ENCODE measurements at regions not wholly inside any gene's neighbourhood (a gene's known extent, or its start where the extent isn't known, plus 50 kb on each side); places are given as distances from the start of the nearest gene placed in this dataset.

- DNase-seq (ENCODE audit: insufficient read length) (no peak), FAIRE-seq (no peak)
- no peak for TF ChIP-seq TAF1 (IDR thresholded peaks at IDR 0.05; ENCODE audit: borderline replicate concordance, low read depth, low read length)
- no peak for TF ChIP-seq POLR2AphosphoS5 (IDR thresholded peaks at IDR 0.05; ENCODE audit: low read depth, low read length)
- TF ChIP-seq POLR2A (IDR thresholded peaks at IDR 0.05; ENCODE audit: low read depth, low read length), result no peak
Measured at GRCh38 chr11:80967649-80968048, 1526.8 kb upstream of the TENM4 start.

- DNase-seq (ENCODE audit: insufficient read length) (no peak), FAIRE-seq (no peak)
- TF ChIP-seq TAF1 (IDR thresholded peaks at IDR 0.05; ENCODE audit: borderline replicate concordance, low read depth, low read length) (no peak), POLR2A (IDR thresholded peaks at IDR 0.05; ENCODE audit: low read depth, low read length) (no peak)
Measured at GRCh38 chr11:80960381-80961029, 1519.7 kb upstream of the TENM4 start.

GRCh38 chr11:80959751-80960150, 1518.9 kb upstream of the TENM4 start:
- FAIRE-seq, result no peak
- no peak for TF ChIP-seq POLR2A (IDR thresholded peaks at IDR 0.05; ENCODE audit: low read depth, low read length)
- TF ChIP-seq POLR2AphosphoS5 (IDR thresholded peaks at IDR 0.05; ENCODE audit: low read depth, low read length), result no peak
- no peak for TF ChIP-seq TAF1 (IDR thresholded peaks at IDR 0.05; ENCODE audit: borderline replicate concordance, low read depth, low read length)
- no peak for DNase-seq (ENCODE audit: insufficient read length)

- no peak for DNase-seq (ENCODE audit: insufficient read length)
- no peak for FAIRE-seq
Measured at GRCh38 chr11:80958987-80959386, 1518.2 kb upstream of the TENM4 start.

GRCh38 chr11:80958361-80958760, 1517.5 kb upstream of the TENM4 start:
- no peak for TF ChIP-seq TAF1 (IDR thresholded peaks at IDR 0.05; ENCODE audit: borderline replicate concordance, low read depth, low read length)
- DNase-seq (ENCODE audit: insufficient read length) (no peak), FAIRE-seq (no peak)

More at GRCh38 chr11:80958987-80959386, 1518.2 kb upstream of the TENM4 start:
- TF ChIP-seq POLR2A (IDR thresholded peaks at IDR 0.05; ENCODE audit: low read depth, low read length) (no peak), POLR2AphosphoS5 (IDR thresholded peaks at IDR 0.05; ENCODE audit: low read depth, low read length) (no peak), TAF1 (IDR thresholded peaks at IDR 0.05; ENCODE audit: borderline replicate concordance, low read depth, low read length) (no peak)

- no peak for FAIRE-seq
- TF ChIP-seq TAF1 (IDR thresholded peaks at IDR 0.05; ENCODE audit: borderline replicate concordance, low read depth, low read length) (no peak), POLR2A (IDR thresholded peaks at IDR 0.05; ENCODE audit: low read depth, low read length) (no peak)
- no peak for DNase-seq (ENCODE audit: insufficient read length)
Measured at GRCh38 chr11:80955588-80955987, 1514.8 kb upstream of the TENM4 start.

- no peak for TF ChIP-seq POLR2AphosphoS5 (IDR thresholded peaks at IDR 0.05; ENCODE audit: low read depth, low read length)
- no peak for TF ChIP-seq TAF1 (IDR thresholded peaks at IDR 0.05; ENCODE audit: borderline replicate concordance, low read depth, low read length)
- no peak for TF ChIP-seq POLR2A (IDR thresholded peaks at IDR 0.05; ENCODE audit: low read depth, low read length)
- FAIRE-seq, result no peak
- no peak for DNase-seq (ENCODE audit: insufficient read length)
Measured at GRCh38 chr11:80948781-80949180, 1508.0 kb upstream of the TENM4 start.

GRCh38 chr11:80944758-80945157, 1503.9 kb upstream of the TENM4 start:
- no peak for DNase-seq (ENCODE audit: insufficient read length)
- no peak for FAIRE-seq
- TF ChIP-seq POLR2AphosphoS5 (IDR thresholded peaks at IDR 0.05; ENCODE audit: low read depth, low read length) (no peak), TAF1 (IDR thresholded peaks at IDR 0.05; ENCODE audit: borderline replicate concordance, low read depth, low read length) (no peak), POLR2A (IDR thresholded peaks at IDR 0.05; ENCODE audit: low read depth, low read length) (no peak)

GRCh38 chr11:80943226-80943625, 1502.4 kb upstream of the TENM4 start:
- TF ChIP-seq POLR2AphosphoS5 (IDR thresholded peaks at IDR 0.05; ENCODE audit: low read depth, low read length), result no peak
- no peak for TF ChIP-seq TAF1 (IDR thresholded peaks at IDR 0.05; ENCODE audit: borderline replicate concordance, low read depth, low read length)
- TF ChIP-seq POLR2A (IDR thresholded peaks at IDR 0.05; ENCODE audit: low read depth, low read length), result no peak
- DNase-seq (ENCODE audit: insufficient read length), result no peak
- no peak for FAIRE-seq

GRCh38 chr11:80937842-80938241, 1497.0 kb upstream of the TENM4 start:
- DNase-seq (ENCODE audit: insufficient read length) (no peak), FAIRE-seq (no peak)
- TF ChIP-seq POLR2AphosphoS5 (IDR thresholded peaks at IDR 0.05; ENCODE audit: low read depth, low read length), result no peak

GRCh38 chr11:80930038-80930437, 1489.2 kb upstream of the TENM4 start:
- DNase-seq (ENCODE audit: insufficient read length) (no peak), FAIRE-seq (no peak)
- TF ChIP-seq POLR2A (IDR thresholded peaks at IDR 0.05; ENCODE audit: low read depth, low read length), result no peak
- TF ChIP-seq POLR2AphosphoS5 (IDR thresholded peaks at IDR 0.05; ENCODE audit: low read depth, low read length), result no peak
- no peak for TF ChIP-seq TAF1 (IDR thresholded peaks at IDR 0.05; ENCODE audit: borderline replicate concordance, low read depth, low read length)

- TF ChIP-seq POLR2AphosphoS5 (IDR thresholded peaks at IDR 0.05; ENCODE audit: low read depth, low read length) (no peak), POLR2A (IDR thresholded peaks at IDR 0.05; ENCODE audit: low read depth, low read length) (no peak), TAF1 (IDR thresholded peaks at IDR 0.05; ENCODE audit: borderline replicate concordance, low read depth, low read length) (no peak)
- DNase-seq (ENCODE audit: insufficient read length) (no peak), FAIRE-seq (no peak)
Measured at GRCh38 chr11:80929031-80929805, 1488.4 kb upstream of the TENM4 start.

Data from GM12892 (cell line).